ENCODE measurements at regions not wholly inside any gene's neighbourhood (a gene's known extent, or its start where the extent isn't known, plus 50 kb on each side); places are given as distances from the start of the nearest gene placed in this dataset.
"Not testable (repeated sequence)": the region's sequence is repeated elsewhere in the genome, so short reads cannot be mapped to it uniquely, and the experiment has no call there.

GRCh38 chr7:89605362-89605761 lies 548.9 kb upstream of the STEAP1 start:
- no peak for DNase-seq (ENCODE audit: low spot score)
- no peak for ATAC-seq (ENCODE audit: low FRiP score)
- TF ChIP-seq, protein P1, sequence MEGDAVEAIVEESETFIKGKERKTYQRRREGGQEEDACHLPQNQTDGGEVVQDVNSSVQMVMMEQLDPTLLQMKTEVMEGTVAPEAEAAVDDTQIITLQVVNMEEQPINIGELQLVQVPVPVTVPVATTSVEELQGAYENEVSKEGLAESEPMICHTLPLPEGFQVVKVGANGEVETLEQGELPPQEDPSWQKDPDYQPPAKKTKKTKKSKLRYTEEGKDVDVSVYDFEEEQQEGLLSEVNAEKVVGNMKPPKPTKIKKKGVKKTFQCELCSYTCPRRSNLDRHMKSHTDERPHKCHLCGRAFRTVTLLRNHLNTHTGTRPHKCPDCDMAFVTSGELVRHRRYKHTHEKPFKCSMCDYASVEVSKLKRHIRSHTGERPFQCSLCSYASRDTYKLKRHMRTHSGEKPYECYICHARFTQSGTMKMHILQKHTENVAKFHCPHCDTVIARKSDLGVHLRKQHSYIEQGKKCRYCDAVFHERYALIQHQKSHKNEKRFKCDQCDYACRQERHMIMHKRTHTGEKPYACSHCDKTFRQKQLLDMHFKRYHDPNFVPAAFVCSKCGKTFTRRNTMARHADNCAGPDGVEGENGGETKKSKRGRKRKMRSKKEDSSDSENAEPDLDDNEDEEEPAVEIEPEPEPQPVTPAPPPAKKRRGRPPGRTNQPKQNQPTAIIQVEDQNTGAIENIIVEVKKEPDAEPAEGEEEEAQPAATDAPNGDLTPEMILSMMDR (IDR thresholded peaks at IDR 0.05), result no peak

- ATAC-seq (ENCODE audit: low FRiP score), result no peak
Measured at GRCh38 chr7:89606511-89606910, 547.8 kb upstream of the STEAP1 start.

DNA sequence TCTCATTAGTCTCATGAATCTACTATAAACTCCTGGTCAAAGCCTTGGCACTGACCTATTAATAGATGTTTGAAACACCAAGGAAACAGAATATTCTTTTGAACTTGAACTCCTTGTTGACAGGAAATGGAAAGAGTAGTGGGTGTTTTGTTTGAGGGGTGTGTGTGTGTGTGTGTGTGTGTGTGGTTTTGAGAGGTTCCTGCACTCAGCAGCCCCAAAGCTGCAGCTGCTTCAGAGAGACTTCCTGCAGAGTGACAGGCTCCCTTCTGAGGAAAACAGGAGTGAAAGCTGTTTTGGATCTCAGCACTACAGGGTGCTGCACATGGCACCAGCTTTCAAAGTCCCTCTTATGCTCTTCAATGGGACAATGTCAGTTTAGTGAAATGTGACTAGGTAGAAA lies 546.5 kb upstream of the STEAP1 start:
- DNase-seq (ENCODE audit: low spot score), result no peak
- ATAC-seq (ENCODE audit: low FRiP score), result no peak
- TF ChIP-seq, protein P1 (IDR thresholded peaks at IDR 0.05), result no peak

More at GRCh38 chr7:89606511-89606910, 547.8 kb upstream of the STEAP1 start:
- TF ChIP-seq, protein P1 (IDR thresholded peaks at IDR 0.05), result no peak
- DNase-seq (ENCODE audit: low spot score), result no peak

GRCh38 chr7:89616829-89617228 lies 537.4 kb upstream of the STEAP1 start:
- ATAC-seq (ENCODE audit: low FRiP score); DNase-seq (ENCODE audit: low spot score): not testable (repeated sequence)

- TF ChIP-seq, protein P1 (IDR thresholded peaks at IDR 0.05), result no peak
- DNase-seq (ENCODE audit: low spot score) (no peak), ATAC-seq (ENCODE audit: low FRiP score) (no peak)
Measured at GRCh38 chr7:89618274-89618673, 536.0 kb upstream of the STEAP1 start.

- TF ChIP-seq, protein P1 (IDR thresholded peaks at IDR 0.05), result no peak
- DNase-seq (ENCODE audit: low spot score), result no peak
- ATAC-seq (ENCODE audit: low FRiP score), result no peak
Measured at GRCh38 chr7:89621925-89622641, 532.2 kb upstream of the STEAP1 start.

GRCh38 chr7:89623018-89623672 lies 531.1 kb upstream of the STEAP1 start:
- DNase-seq (ENCODE audit: low spot score) (no peak), ATAC-seq (ENCODE audit: low FRiP score) (no peak)
- TF ChIP-seq, protein P1 (IDR thresholded peaks at IDR 0.05), result no peak

DNA sequence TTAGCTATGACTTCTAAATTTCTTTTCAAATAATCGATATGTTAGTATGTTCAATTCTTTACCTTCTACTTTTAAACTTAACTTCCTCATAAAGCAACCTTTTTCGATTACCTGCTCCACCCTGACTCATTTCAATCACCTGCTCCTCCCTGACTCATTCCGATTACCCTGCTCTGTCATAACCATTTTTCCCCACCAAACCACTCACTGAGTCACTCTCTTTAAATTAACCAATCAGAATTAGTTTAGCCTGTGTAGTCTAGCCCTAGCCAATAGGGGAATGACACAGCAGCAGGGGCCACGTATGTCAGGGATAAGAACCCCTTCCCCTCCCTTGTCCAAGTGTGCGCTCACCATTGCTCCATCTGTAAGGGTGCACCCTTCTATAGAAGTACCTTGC lies 530.1 kb upstream of the STEAP1 start:
- ATAC-seq (ENCODE audit: low FRiP score); DNase-seq (ENCODE audit: low spot score): not testable (repeated sequence)
